Tibial artery (tissue), 4 donors: ENCODE measurements at regions not wholly inside any gene's neighbourhood (a gene's known extent, or its start where the extent isn't known, plus 50 kb on each side); places are given as distances from the start of the nearest gene placed in this dataset.

Experiments used
- DNase-seq, 2 donors: peaks; one replicate each; pipeline ENCODE4 v3.0.0-alpha.2; 2019
- H3K27ac ChIP-seq, 2 donors: fragments of 200-600 bp; sonication (generic) in 1 of 2; 1 replicate in 1 of 2; 2 replicates in 1 of 2; pipeline ENCODE4 v1.5.1; 2018 to 2019; ENCODE audit warnings: mild to moderate bottlenecking in 1 of 2
- H3K27me3 ChIP-seq, 2 donors: fragments of 200-600 bp; sonication (generic) in 1 of 2; one replicate each; pipeline versions ENCODE4 v1.5.1 to v1.6.0; 2016 to 2019
- H3K36me3 ChIP-seq, 3 donors: fragments of 200-600 bp; sonication (generic) in 2 of 3; one replicate each; pipeline ENCODE4 v1.5.1; 2016 to 2019; ENCODE audit warnings: mild to moderate bottlenecking in 2 of 3
- H3K4me1 ChIP-seq, 4 donors: fragments of 200-600 bp; sonication (generic) in 2 of 4; 1 replicate in 3 of 4; 2 replicates in 1 of 4; pipeline ENCODE4 v1.5.1; 2016 to 2019
- H3K4me3 ChIP-seq, 2 donors: fragments of 200-600 bp; sonication (generic) in 1 of 2; 1 replicate in 1 of 2; 2 replicates in 1 of 2; pipeline ENCODE4 v1.5.1; 2018 to 2019; ENCODE audit warnings: mild to moderate bottlenecking in 2 of 2
- H3K9me3 ChIP-seq, 3 donors: fragments of 200-600 bp; sonication (generic) in 1 of 3; one replicate each; pipeline ENCODE4 v1.5.1; 2016 to 2019
- CTCF ChIP-seq, 2 experiments: fragments of 200-600 bp in 1 of 2; fragments of 450-650 bp in 1 of 2; IDR thresholded peaks; one replicate each; pipeline ENCODE4 v1.5.1; 2017 to 2019; ENCODE audit warnings: antibody characterized with exemption in 2 of 2, mild to moderate bottlenecking in 1 of 2, moderate library complexity in 1 of 2
- intact Hi-C: fragments of 100-400 bp; cut with DNase I; formaldehyde crosslinking; loops from one replicate; pipeline ENCODE4 v1.15.0; 2023; ENCODE audit warnings: low total_unique reads

DNA sequence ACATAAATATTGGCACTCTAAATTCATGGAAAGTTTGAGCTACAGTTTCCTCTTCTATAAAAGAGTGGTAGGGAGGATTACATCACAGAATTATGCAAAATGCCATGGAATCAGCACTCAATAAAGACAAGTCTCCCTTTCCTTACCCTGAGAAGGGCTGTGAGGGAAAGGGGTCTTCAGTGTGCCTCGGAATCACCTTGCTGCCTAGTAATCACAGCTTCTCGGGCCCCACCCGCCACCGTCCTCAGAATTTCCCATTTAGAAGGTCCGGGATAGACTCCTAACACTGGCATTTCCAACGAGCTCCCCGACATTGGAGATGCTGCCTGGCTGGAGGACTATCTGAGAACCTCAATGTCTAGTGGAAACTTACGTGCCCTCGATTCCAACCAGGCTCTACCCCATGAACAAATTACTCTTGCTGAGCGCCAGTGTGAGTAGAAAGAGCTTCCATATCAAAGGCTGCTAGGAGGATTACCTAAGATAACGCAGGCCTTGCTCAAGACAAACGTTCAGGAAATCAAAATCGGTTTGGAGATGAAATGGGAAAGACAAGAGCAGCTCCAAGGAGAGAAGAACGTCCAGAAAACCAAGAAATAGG lies 92.1 kb upstream of the CHD2 start:
- H3K36me3 ChIP-seq = no peaks in the 10 kb centered on the region
- no peaks in the 10 kb centered on the region for H3K27me3 ChIP-seq
- no peak for TF ChIP-seq CTCF (IDR thresholded peaks at IDR 0.05)
- H3K4me1 ChIP-seq = peaks cover 8 to 84% (median 40%) of the 10 kb centered on the region in 4 donors
- DNase-seq = no peak
- intact Hi-C loops = loop anchor here (2.0 kb wide), 1 partner anchor 97 kb away; no protein-coding TSS in a partner anchor
- H3K9me3 ChIP-seq = no peaks in the 10 kb centered on the region
- peak overlapping the region; percentile 59 to 73 for H3K4me3 ChIP-seq
- H3K27ac ChIP-seq = peak overlapping the region; percentile 98 to 99

GRCh38 chr15:92808598-92809063 lies 91.5 kb upstream of the CHD2 start:
- no peaks in the 10 kb centered on the region for H3K36me3 ChIP-seq
- peak overlapping the region; percentile 98 to 99 for H3K27ac ChIP-seq
- no peaks in the 10 kb centered on the region for H3K9me3 ChIP-seq
- H3K4me3 ChIP-seq = peak overlapping the region; percentile 59 to 73
- H3K27me3 ChIP-seq = no peaks in the 10 kb centered on the region
- intact Hi-C loops = loop anchor here (1.0 to 2.0 kb wide), 2 partner anchors 76 to 96 kb away; no protein-coding TSS in a partner anchor
- DNase-seq = peak in 1 of 2 donors; percentile 59
- no peak for TF ChIP-seq CTCF (IDR thresholded peaks at IDR 0.05)
- H3K4me1 ChIP-seq = peaks cover 8 to 78% (median 35%) of the 10 kb centered on the region in 4 donors

DNA sequence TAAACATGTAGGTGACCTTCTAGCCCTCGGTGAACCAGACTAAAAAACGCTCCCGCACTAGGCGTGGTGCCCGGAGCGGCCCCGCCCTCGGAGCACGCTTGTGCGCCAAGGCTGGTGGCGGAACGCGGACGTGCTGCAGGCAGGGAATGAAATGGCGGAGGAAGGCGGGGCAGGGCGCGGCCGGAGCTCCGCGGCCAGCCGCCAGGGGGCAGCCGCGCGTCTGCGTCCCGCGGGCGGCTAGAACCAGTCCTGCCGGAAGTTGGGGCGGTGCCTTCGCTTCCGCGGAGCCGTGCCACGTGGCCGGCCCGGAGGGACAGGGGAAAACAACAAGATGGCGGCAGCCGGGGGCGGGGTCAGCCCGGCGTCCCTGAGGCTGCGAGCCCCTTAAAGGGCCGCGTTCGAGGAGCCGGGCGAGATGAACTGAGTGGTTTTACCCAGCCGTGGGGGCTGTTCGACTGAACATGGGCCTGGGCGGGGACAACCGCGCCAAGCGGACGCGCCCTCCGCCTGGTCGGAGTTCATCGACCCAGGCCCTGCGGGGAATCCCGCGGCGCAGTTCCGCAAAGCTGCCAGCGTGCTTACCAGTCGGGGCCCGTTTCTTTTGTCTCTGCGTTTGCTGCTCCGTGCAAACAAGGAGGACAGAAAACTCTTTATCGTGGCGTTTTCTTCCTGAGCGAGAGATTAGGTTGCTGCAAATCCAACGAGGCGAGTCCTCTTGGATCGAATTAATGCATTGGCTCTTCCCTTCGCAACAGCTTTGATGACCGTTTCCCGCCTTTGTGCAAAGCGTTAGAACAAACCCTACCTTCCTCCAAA lies 90.9 kb upstream of the CHD2 start:
- Histone ChIP-seq H3K36me3 (no peaks in the 10 kb centered on the region), H3K4me3 (peak overlapping the region; percentile 59 to 73), H3K9me3 (no peaks in the 10 kb centered on the region), H3K27me3 (no peaks in the 10 kb centered on the region), H3K27ac (peak overlapping the region; percentile 98 to 99), H3K4me1 (peaks cover 5 to 72% (median 30%) of the 10 kb centered on the region in 4 donors)
- DNase-seq = peak; percentile 98 to 99
- peak; percentile 94 to 99 for TF ChIP-seq CTCF (IDR thresholded peaks at IDR 0.05)
- intact Hi-C loops = loop anchor here (1.0 to 2.0 kb wide), 2 partner anchors 75 to 96 kb away; no protein-coding TSS in a partner anchor

DNA sequence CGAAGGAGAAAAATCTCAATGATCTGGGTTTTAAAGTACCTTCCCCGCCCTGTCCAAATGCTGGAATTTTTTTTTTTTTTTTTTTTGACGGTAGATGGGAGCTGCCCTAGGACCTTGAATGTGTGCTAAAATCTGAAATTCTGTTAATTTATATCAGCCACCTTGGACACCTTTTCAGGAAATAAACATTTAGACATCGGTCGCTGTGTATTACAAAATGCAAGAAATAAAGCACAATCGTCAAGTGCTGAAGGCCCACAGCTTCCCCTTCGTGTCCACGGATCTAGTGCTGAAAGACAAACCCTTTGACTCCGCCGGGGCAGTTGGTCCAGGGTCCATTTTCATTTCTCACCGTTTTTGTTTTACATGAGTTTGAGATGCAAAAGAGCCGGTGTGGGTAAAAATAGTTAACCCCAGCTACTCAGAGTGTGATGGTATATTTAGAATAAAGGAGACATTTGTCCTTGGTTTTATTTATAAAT lies 90.2 kb upstream of the CHD2 start:
- TF ChIP-seq CTCF (IDR thresholded peaks at IDR 0.05) = no peak
- no peak for DNase-seq
- H3K9me3 ChIP-seq = no peaks in the 10 kb centered on the region
- peak overlapping the region; percentile 59 to 73 for H3K4me3 ChIP-seq
- peak overlapping the region; percentile 98 to 99 for H3K27ac ChIP-seq
- intact Hi-C loops = loop anchor here (1.0 to 2.0 kb wide), 2 partner anchors 74 to 95 kb away; no protein-coding TSS in a partner anchor
- H3K27me3 ChIP-seq = no peaks in the 10 kb centered on the region
- no peaks in the 10 kb centered on the region for H3K36me3 ChIP-seq
- H3K4me1 ChIP-seq = peaks cover 0 to 66% (median 24%) of the 10 kb centered on the region in 4 donors

DNA sequence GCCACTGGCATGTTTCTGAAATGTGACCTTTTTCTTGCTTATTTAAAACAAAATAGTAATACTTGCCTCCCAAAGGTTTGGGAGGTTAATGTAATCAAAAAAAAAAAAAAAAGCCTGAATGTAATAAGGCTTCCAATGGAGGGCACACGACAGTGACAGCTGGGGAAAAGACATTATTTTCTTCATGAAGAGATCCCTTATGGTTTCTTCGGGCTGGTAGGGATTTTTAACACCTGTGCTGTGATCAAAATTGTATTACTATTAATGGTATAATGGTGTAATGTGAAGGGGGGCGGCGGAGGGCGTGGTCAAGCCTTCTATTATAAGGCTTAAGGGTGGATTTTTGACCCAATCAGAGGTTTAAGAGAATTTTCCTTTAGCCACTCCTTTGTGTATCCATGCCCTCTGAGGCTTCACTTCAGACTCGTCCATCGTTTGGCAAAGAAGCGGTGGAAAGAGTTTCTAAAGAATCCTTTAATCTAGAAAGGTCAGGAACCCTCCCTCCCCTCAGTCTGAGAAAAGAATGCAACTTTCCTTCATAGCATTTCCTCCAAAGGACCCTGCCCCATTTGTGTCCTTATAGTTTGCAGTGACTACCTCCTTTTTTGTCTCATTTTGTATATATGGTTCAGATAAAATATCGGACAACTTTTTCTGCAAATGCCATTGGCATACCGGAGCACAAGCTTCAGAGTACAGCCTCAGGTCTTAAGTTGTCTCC lies 89.5 kb upstream of the CHD2 start:
- intact Hi-C loops = no loop called here
- Histone ChIP-seq H3K36me3 (no peaks in the 10 kb centered on the region), H3K27me3 (no peaks in the 10 kb centered on the region), H3K27ac (peak overlapping the region; percentile 98 to 99), H3K4me1 (peaks cover 0 to 59% (median 20%) of the 10 kb centered on the region in 4 donors), H3K4me3 (peak overlapping the region; percentile 59 to 73), H3K9me3 (no peaks in the 10 kb centered on the region)
- TF ChIP-seq CTCF (IDR thresholded peaks at IDR 0.05) = no peak
- peak; percentile 84 to 87 for DNase-seq
